ENCODE measurements at regions not wholly inside any gene's neighbourhood (a gene's known extent, or its start where the extent isn't known, plus 50 kb on each side); places are given as distances from the start of the nearest gene placed in this dataset.

- DNase-seq (ENCODE audit: extremely low read depth, low read depth) = no peak
- no peak overlapping the region for H3K4me3 ChIP-seq (replicated peaks; ENCODE audit: low read depth, low read length)
- TF ChIP-seq CTCF (IDR thresholded peaks at IDR 0.05; ENCODE audit: low read depth, low read length, missing control alignments) = no peak
Observed at GRCh38 chr10:106114656-106115186, 1049.8 kb downstream of the SORCS1 start.

GRCh38 chr10:106111246-106111645 lies 1053.3 kb downstream of the SORCS1 start:
- no peak for TF ChIP-seq CTCF (IDR thresholded peaks at IDR 0.05; ENCODE audit: low read depth, low read length, missing control alignments)
- no peak for DNase-seq (ENCODE audit: extremely low read depth, low read depth)
- no peak overlapping the region for H3K4me3 ChIP-seq (replicated peaks; ENCODE audit: low read depth, low read length)

GRCh38 chr10:106107706-106108105 lies 1056.8 kb downstream of the SORCS1 start:
- no peak for DNase-seq (ENCODE audit: extremely low read depth, low read depth)

GRCh38 chr10:106106114-106106513 lies 1058.4 kb downstream of the SORCS1 start:
- DNase-seq (ENCODE audit: extremely low read depth, low read depth) = no peak
- TF ChIP-seq CTCF (IDR thresholded peaks at IDR 0.05; ENCODE audit: low read depth, low read length, missing control alignments) = no peak
- H3K4me3 ChIP-seq (replicated peaks; ENCODE audit: low read depth, low read length) = no peak overlapping the region

More at GRCh38 chr10:106107706-106108105, 1056.8 kb downstream of the SORCS1 start:
- no peak for TF ChIP-seq CTCF (IDR thresholded peaks at IDR 0.05; ENCODE audit: low read depth, low read length, missing control alignments)
- H3K4me3 ChIP-seq (replicated peaks; ENCODE audit: low read depth, low read length) = no peak overlapping the region

- no peak for TF ChIP-seq CTCF (IDR thresholded peaks at IDR 0.05; ENCODE audit: low read depth, low read length, missing control alignments)
- no peak for DNase-seq (ENCODE audit: extremely low read depth, low read depth)
- H3K4me3 ChIP-seq (replicated peaks; ENCODE audit: low read depth, low read length) = no peak overlapping the region
Observed at GRCh38 chr10:106089855-106090254, 1074.7 kb downstream of the SORCS1 start.

GRCh38 chr10:106086391-106086790 lies 1078.1 kb downstream of the SORCS1 start:
- no peak for DNase-seq (ENCODE audit: extremely low read depth, low read depth)
- no peak for TF ChIP-seq CTCF (IDR thresholded peaks at IDR 0.05; ENCODE audit: low read depth, low read length, missing control alignments)
- H3K4me3 ChIP-seq (replicated peaks; ENCODE audit: low read depth, low read length) = no peak overlapping the region

GRCh38 chr10:106083572-106083971 lies 1080.9 kb downstream of the SORCS1 start:
- no peak for TF ChIP-seq CTCF (IDR thresholded peaks at IDR 0.05; ENCODE audit: low read depth, low read length, missing control alignments)
- H3K4me3 ChIP-seq (replicated peaks; ENCODE audit: low read depth, low read length) = no peak overlapping the region
- DNase-seq (ENCODE audit: extremely low read depth, low read depth) = no peak

Measured in HFF-Myc (cell line).